HG02885 (cell line): ENCODE measurements at regions not wholly inside any gene's neighbourhood (a gene's known extent, or its start where the extent isn't known, plus 50 kb on each side); places are given as distances from the start of the nearest gene placed in this dataset.
A peak's percentile ranks its signal among the peaks of the same experiment; 100 is the strongest.

ENCODE experiments used
- ATAC-seq: cut with Tn5 transposase; IDR thresholded peaks from one replicate; pipeline ENCODE4 v1.9.1; 2021; ENCODE audit warnings: mild to moderate bottlenecking; ENCODE audit not compliant: unreplicated experiment, poor library complexity

GRCh38 chr3:107992976-107993684 is 97.7 kb downstream of the CD47 start:
- no peak for ATAC-seq

GRCh38 chr3:107990926-107991325 is 99.9 kb downstream of the CD47 start:
- no peak for ATAC-seq

- ATAC-seq: no peak
These were observed 100.4 kb downstream of the CD47 start for GRCh38 chr3:107990433-107990832.

- ATAC-seq: no peak
These were observed 101.2 kb downstream of the CD47 start for GRCh38 chr3:107989661-107990060.

- ATAC-seq: no peak
These were observed 102.2 kb downstream of the CD47 start for GRCh38 chr3:107988460-107989175.

GRCh38 chr3:107987036-107987939 is 103.5 kb downstream of the CD47 start:
- no peak for ATAC-seq

GRCh38 chr3:107986505-107986904 is 104.3 kb downstream of the CD47 start:
- ATAC-seq: no peak

- peak; percentile 93 for ATAC-seq
These were observed 105.3 kb downstream of the CD47 start for GRCh38 chr3:107985496-107985895.

GRCh38 chr3:107983247-107983646 is 107.6 kb downstream of the CD47 start:
- no peak for ATAC-seq

- no peak for ATAC-seq
These were observed 108.7 kb downstream of the CD47 start for GRCh38 chr3:107982165-107982564.

GRCh38 chr3:107981471-107982111 is 109.2 kb downstream of the CD47 start:
- ATAC-seq: no peak

- no peak for ATAC-seq
These were observed 111.3 kb downstream of the CD47 start for GRCh38 chr3:107979538-107979937.

GRCh38 chr3:107978131-107979055 is 112.4 kb downstream of the CD47 start:
- no peak for ATAC-seq

GRCh38 chr3:107977221-107978130 is 113.4 kb downstream of the CD47 start:
- ATAC-seq: no peak

- no peak for ATAC-seq
These were observed 114.5 kb downstream of the CD47 start for GRCh38 chr3:107976202-107976800.

GRCh38 chr3:107975529-107976201 is 115.2 kb downstream of the CD47 start:
- ATAC-seq: no peak

- no peak for ATAC-seq
These were observed 116.9 kb downstream of the CD47 start for GRCh38 chr3:107973961-107974360.
